SK-N-MC (cell line): ENCODE measurements at regions not wholly inside any gene's neighbourhood (a gene's known extent, or its start where the extent isn't known, plus 50 kb on each side); places are given as distances from the start of the nearest gene placed in this dataset.

Experiments used
- DNase-seq: peaks from one replicate; pipeline ENCODE4 v3.0.0-alpha.2; 2011; ENCODE audit warnings: low read depth, low spot score
- H3K27ac ChIP-seq: fragments of 200-600 bp; sonication (generic); 2 replicates; pipeline ENCODE4 v1.5.1; 2016; ENCODE audit warnings: mixed run types
- H3K36me3 ChIP-seq: fragments of 200-600 bp; sonication (generic); 2 replicates; pipeline ENCODE4 v1.6.1; 2017; ENCODE audit warnings: antibody characterized with exemption, low read length, mixed read lengths; ENCODE audit not compliant: insufficient read depth
- H3K4me3 ChIP-seq: fragments of 200-600 bp; sonication (generic); 2 replicates; pipeline ENCODE4 v1.5.1; 2016
- H3K9ac ChIP-seq: fragments of 200-600 bp; sonication (generic); 2 replicates; pipeline ENCODE4 v1.8.0; 2017; ENCODE audit warnings: mixed run types, mixed read lengths; ENCODE audit not compliant: insufficient read length
- H3K9me3 ChIP-seq: fragments of 200-600 bp; sonication (generic); 2 replicates; pipeline ENCODE4 v1.6.1; 2017; ENCODE audit warnings: low read depth, mild to moderate bottlenecking, antibody characterized with exemption, low read length, moderate library complexity, mixed read lengths
- EZH2 ChIP-seq: fragments of 200-600 bp; sonication (generic); IDR thresholded peaks from one replicate; pipeline ENCODE4 v1.6.1; 2017; ENCODE audit warnings: antibody characterized with exemption
- FOXP2 ChIP-seq: optimal IDR thresholded peaks from 2 replicates; pipeline ENCODE3; 2011; ENCODE audit warnings: mild to moderate bottlenecking, moderate library complexity; ENCODE audit not compliant: insufficient read depth; ENCODE audit errors: extremely low read length, control extremely low read depth
- POLR2AphosphoS5 ChIP-seq: IDR thresholded peaks from 2 replicates; pipeline ENCODE4 v1.6.1; 2012; ENCODE audit warnings: mild to moderate bottlenecking, low read depth, low read length, borderline replicate concordance

DNA sequence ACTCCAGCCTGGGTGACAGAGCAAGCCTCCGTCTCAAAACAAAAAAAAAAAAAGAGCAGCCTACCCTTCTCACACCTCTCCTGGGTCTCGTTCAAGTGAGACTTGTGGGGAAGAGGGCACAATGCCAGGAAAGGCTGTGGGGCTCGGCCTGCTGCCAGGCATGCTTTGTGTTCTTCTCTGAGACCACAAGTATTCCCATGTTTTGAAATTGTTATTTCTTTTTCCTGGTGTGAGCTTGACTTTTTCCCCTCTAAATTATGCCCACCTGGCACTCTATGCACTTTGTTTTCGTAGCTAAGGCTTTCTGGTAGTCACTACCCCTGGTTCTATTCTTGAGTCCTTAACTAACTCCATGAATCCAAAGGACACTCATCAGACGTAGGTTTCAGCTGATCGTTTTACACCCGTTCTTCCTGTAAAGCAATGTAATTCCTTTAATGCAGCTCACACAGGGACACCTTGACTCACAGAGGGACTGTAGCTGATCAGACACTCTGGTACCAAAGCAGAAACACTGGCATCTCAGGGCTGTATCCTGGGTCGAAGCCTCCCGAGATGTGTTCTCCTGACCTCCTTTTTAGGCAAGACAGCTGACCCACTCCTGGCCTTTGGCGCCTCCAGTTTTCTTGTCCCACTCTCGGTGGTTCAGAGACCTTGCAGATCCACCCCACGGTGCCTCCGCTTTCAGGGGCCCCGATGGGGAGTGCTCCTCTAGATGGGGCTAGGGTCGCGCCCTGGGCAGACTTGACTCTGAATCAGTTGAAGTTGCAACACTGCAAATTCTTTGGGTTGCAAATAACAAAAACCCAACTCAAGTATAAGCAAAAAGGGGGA is 193.3 kb upstream of the AGAP1 start:
- H3K27ac ChIP-seq = no peak overlapping the region
- H3K9me3 ChIP-seq = no peaks in the 10 kb centered on the region
- no peak overlapping the region for H3K9ac ChIP-seq
- peak overlapping the region; percentile 22 for H3K4me3 ChIP-seq
- no peak for DNase-seq
- no peak for TF ChIP-seq EZH2
- TF ChIP-seq FOXP2 = no peak
- TF ChIP-seq POLR2AphosphoS5 = no peak
- H3K36me3 ChIP-seq = no peaks in the 10 kb centered on the region

DNA sequence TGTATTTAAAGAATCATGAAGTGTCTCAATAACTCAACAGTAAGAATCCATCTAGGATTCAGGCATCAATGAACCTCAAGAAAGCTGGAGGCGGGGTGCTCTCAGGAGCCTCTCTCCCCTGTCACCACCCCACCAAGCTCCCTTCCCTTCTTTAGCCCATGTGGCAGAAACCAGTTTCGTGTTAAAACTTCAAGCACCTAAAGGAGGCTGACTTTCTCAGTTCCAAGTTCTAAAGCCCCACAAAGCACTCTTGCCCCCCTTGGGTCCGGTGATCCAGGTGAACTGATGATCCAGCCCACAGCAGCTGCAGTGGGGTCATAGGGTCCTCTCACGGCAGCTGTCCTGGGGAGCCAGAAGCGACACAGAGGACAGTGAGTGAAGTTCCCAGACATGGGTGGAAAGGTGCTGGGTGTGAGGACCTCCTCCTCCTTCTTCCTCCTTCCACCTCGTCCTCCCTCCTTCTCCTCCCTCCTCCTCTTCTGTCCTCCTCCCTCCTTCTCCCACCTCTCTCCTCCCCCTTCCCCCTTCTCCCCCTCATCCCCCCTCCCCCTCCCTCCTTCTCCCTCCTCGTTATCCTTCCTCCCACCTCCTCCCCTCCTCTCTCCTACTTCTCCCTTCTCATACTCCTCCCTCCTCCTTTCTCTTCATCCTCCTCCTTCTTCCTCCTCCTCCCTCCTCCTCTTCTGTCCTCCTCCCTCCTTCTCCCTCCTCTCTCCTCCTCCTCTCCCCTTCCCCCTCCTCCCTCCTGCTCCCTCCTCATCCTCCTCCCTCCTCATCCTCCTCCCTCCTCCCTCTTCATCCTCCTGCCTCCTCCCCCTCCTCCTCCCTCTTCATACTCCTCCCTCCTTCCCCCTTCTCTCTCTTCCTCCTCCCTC is 192.4 kb upstream of the AGAP1 start:
- DNase-seq = no peak
- H3K36me3 ChIP-seq = no peaks in the 10 kb centered on the region
- no peak overlapping the region for H3K9ac ChIP-seq
- H3K9me3 ChIP-seq = no peaks in the 10 kb centered on the region
- TF ChIP-seq EZH2 = no peak
- TF ChIP-seq POLR2AphosphoS5 = no peak
- no peak for TF ChIP-seq FOXP2
- H3K27ac ChIP-seq = no peak overlapping the region
- H3K4me3 ChIP-seq = no peak overlapping the region

DNA sequence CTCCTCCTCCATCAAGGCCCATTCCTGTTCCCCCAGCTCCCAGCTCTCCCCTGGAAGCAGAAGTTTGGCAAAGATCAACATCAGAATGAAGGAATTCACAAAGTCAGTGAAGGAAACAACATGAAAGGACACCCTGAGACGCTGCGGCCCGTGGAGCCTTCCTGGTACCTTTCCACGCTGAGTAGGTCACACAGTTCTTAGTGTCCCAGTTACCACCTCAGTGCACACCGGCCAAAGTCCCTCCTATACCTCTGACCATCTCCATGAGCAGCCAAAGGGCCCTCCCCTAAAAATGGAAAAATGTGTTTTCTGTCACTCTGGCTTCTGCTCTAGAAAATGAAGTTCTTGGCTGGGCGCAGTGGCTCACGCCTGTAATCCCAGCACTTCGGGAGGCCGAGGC is 191.6 kb upstream of the AGAP1 start:
- TF ChIP-seq EZH2 = no peak
- no peak for TF ChIP-seq POLR2AphosphoS5
- no peak for TF ChIP-seq FOXP2
- no peak overlapping the region for H3K27ac ChIP-seq
- DNase-seq = no peak
- no peak overlapping the region for H3K4me3 ChIP-seq
- no peaks in the 10 kb centered on the region for H3K9me3 ChIP-seq
- H3K9ac ChIP-seq = no peak overlapping the region
- no peaks in the 10 kb centered on the region for H3K36me3 ChIP-seq

DNA sequence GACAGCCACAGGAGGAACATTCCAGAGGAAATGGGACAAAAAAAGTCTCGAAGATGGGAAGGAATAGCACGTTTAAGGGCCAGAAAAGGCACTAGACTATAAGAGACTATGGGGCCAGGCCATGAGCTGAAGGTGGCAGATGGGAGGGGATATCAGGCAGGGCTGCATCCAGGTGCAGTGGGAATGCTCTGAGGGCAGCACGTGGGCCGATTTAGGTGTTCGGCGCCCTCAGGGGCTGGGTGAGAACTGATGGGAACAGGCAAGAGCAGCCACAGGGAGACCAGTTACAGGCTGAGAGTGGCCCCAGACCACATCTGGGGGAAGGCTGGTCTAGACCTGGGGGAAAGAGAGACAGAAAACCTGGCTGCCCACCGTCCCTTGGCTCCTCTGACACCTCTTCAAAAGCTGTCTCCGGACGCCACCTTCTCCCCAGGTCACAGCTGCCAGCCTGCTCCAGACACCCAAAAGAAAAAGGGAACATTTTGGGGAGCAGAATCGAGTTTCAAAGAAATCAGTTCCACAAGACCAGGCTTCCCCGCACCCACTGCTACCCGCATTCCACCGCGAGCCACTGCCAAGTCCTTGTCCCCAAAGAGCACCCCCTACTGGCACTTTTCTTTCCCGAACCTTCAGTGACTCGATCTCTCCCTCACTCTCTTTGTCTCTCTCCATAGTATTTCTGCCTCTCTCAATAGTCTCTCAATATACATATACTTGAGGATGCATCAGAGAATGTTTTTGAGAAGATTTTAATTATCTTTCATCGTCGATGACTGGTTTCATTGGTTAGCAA is 190.1 kb upstream of the AGAP1 start:
- H3K9ac ChIP-seq = no peak overlapping the region
- no peaks in the 10 kb centered on the region for H3K36me3 ChIP-seq
- H3K27ac ChIP-seq = no peak overlapping the region
- DNase-seq = no peak
- no peaks in the 10 kb centered on the region for H3K9me3 ChIP-seq
- no peak overlapping the region for H3K4me3 ChIP-seq
- TF ChIP-seq POLR2AphosphoS5 (no peak), EZH2 (no peak), FOXP2 (no peak)

DNA sequence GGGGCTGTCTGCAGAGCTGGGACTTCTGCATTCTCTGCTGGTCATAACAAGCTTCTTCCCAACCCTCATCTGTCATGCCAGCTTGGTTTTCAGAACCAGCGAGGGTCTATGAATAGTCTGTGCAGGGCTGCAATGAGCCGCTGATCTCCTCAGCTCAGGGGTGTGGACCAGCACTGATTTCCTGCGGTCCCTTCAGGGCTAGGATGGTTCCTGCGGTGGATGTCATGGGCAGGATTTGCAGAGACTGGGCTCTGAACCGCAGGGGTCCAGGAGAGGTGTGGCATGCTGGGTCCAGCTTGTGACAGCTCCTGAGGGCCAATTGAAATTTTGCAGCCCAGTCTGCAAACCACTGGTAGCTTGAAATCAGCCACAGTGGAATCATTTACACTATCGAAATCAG is 188.2 kb upstream of the AGAP1 start:
- TF ChIP-seq FOXP2 (no peak), POLR2AphosphoS5 (no peak), EZH2 (no peak)
- no peak overlapping the region for H3K4me3 ChIP-seq
- H3K36me3 ChIP-seq = no peaks in the 10 kb centered on the region
- no peak overlapping the region for H3K9ac ChIP-seq
- DNase-seq = no peak
- H3K27ac ChIP-seq = no peak overlapping the region
- H3K9me3 ChIP-seq = peaks cover 2% of the 10 kb centered on the region; the same call in 1 of the 2 replicates

DNA sequence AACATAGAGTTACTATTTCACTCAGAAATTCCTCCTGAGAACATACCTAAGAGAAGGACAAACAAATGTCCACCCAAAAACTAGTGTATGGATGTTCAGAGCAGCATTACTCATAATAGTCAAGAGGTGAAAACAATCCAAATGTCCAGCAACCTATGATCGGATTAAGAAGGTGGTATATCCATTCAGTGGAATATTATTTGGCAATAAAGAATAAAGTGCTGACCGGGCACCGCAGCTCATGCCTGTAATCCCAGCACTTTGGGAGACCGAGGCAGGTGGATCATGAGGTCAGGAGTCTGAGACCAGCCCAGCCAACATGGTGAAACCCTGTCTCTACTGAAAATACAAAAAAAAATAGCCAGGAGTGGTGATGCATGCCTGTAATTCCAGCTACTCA is 182.8 kb upstream of the AGAP1 start:
- TF ChIP-seq EZH2 (no peak), FOXP2 (no peak), POLR2AphosphoS5 (no peak)
- H3K27ac ChIP-seq = no peak overlapping the region
- H3K9me3 ChIP-seq = peaks cover 3% of the 10 kb centered on the region; the same call in 1 of the 2 replicates
- no peak overlapping the region for H3K9ac ChIP-seq
- no peak for DNase-seq
- no peak overlapping the region for H3K4me3 ChIP-seq
- H3K36me3 ChIP-seq = no peaks in the 10 kb centered on the region

DNA sequence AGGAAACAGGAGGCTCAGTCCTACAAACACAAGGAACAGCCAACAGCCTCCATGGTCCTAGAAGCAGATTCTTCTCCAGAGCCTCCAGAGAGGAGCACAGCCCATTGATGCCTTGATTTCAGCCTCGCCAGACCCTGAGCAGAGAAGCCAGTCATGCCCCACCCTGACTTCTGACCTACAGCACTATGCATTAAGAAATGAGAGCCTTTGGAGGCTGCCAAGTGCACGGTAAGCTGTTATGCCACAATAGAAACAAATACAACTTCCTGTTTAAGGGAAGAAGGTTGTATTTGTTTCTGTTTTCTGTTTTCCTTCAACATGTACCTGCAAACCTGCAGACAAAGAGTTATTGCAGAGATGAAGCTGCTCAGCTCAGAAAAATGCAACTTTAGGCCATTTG is 181.3 kb upstream of the AGAP1 start:
- Histone ChIP-seq H3K4me3 (no peak overlapping the region), H3K36me3 (no peaks in the 10 kb centered on the region), H3K27ac (no peak overlapping the region), H3K9me3 (peaks cover 3% of the 10 kb centered on the region; the same call in 1 of the 2 replicates), H3K9ac (no peak overlapping the region)
- no peak for DNase-seq
- no peak for TF ChIP-seq POLR2AphosphoS5
- no peak for TF ChIP-seq FOXP2
- TF ChIP-seq EZH2 = no peak
